BLaER1 treated with 17β-estradiol and CSF1 and Interleukin-3, amounts not matched to agents 10 nM and 100 nM (cell line): ENCODE measurements at regions not wholly inside any gene's neighbourhood (a gene's known extent, or its start where the extent isn't known, plus 50 kb on each side); places are given as distances from the start of the nearest gene placed in this dataset.

ENCODE experiments used
- H3K27ac ChIP-seq, 11 experiments: shearing (Covaris generic); formaldehyde crosslinking; 2 replicates each; pipeline ENCODE4 v1.8.1; 2022
- H3K27me3 ChIP-seq, 11 experiments: shearing (Covaris generic); formaldehyde crosslinking; 2 replicates each; pipeline ENCODE4 v1.8.1; 2022
- H3K36me3 ChIP-seq, 11 experiments: shearing (Covaris generic); formaldehyde crosslinking; 2 replicates each; pipeline ENCODE4 v1.8.1; 2022
- H3K4me1 ChIP-seq, 10 experiments: shearing (Covaris generic); formaldehyde crosslinking; 2 replicates each; pipeline ENCODE4 v1.8.1; 2022
- H3K4me2 ChIP-seq, 11 experiments: shearing (Covaris generic); formaldehyde crosslinking; 2 replicates each; pipeline ENCODE4 v1.8.1; 2022
- H3K4me3 ChIP-seq, 10 experiments: shearing (Covaris generic); formaldehyde crosslinking; 2 replicates each; pipeline ENCODE4 v1.8.1; 2022
- H3K9ac ChIP-seq, 11 experiments: shearing (Covaris generic); formaldehyde crosslinking; 2 replicates each; pipeline ENCODE4 v1.8.1; 2022
- H3K9me3 ChIP-seq, 11 experiments: shearing (Covaris generic); formaldehyde crosslinking; replicated peaks in 1 of 11; 2 replicates each; pipeline ENCODE4 v1.8.1; 2022
- H4K20me1 ChIP-seq, 11 experiments: shearing (Covaris generic); formaldehyde crosslinking; 2 replicates each; pipeline ENCODE4 v1.8.1; 2022
- Cebpa-rat ChIP-seq, 11 experiments: shearing (Covaris generic); IDR thresholded peaks; 2 replicates each; pipeline ENCODE4 v1.8.1; 2022

- Histone ChIP-seq H3K4me2 (no peak overlapping the region), H3K27ac (no peak overlapping the region), H3K9me3 (no peaks in the 10 kb centered on the region), H4K20me1 (no peaks in the 10 kb centered on the region), H3K27me3 (no peaks in the 10 kb centered on the region), H3K4me1 (no peaks in the 10 kb centered on the region), H3K4me3 (no peak overlapping the region), H3K9ac (no peak overlapping the region), H3K36me3 (no peaks in the 10 kb centered on the region)
- no peak for TF ChIP-seq Cebpa-rat (IDR thresholded peaks at IDR 0.05)
Measured at GRCh38 chr13:104996022-104996421, 1539.4 kb downstream of the EFNB2 start.

GRCh38 chr13:104993708-104994107, 1541.8 kb downstream of the EFNB2 start:
- H3K4me1 ChIP-seq, result no peaks in the 10 kb centered on the region
- TF ChIP-seq Cebpa-rat (IDR thresholded peaks at IDR 0.05), result no peak

DNA sequence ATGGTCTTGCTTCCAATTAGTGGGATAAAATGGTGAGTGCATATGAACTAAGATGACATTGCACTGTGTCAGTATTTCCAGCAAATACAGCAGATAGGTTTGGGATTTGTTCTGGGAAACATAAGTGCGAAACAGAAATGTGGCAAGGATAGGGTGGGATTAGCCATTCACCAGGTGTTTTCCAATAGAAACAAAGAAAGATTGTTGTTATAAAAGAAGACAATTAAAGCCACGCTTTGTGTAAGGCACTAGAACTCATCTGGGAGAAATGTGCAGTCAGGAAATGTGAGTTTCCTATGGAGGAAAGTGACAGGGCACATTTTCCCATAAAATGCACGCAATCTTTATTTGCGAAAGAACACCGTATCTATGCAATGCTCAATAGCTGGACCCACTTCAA, 1547.8 kb downstream of the EFNB2 start:
- H3K9ac ChIP-seq, result no peak overlapping the region
- no peaks in the 10 kb centered on the region for H4K20me1 ChIP-seq
- H3K27ac ChIP-seq, result no peak overlapping the region
- peaks cover 15 to 33% (median 19%) of the 10 kb centered on the region in 10 experiments for H3K4me1 ChIP-seq
- H3K4me3 ChIP-seq, result no peak overlapping the region
- no peak overlapping the region for H3K4me2 ChIP-seq
- no peak for TF ChIP-seq Cebpa-rat (IDR thresholded peaks at IDR 0.05)
- H3K27me3 ChIP-seq, result 0 out of 22 replicates have a peak, but pooled peaks cover 0 to 3% (median 0%) of the 10 kb centered on the region in 11 experiments
- no peaks in the 10 kb centered on the region for H3K36me3 ChIP-seq
- H3K9me3 ChIP-seq, result no peaks in the 10 kb centered on the region

More at GRCh38 chr13:104993708-104994107, 1541.8 kb downstream of the EFNB2 start:
- H3K9ac ChIP-seq, result no peak overlapping the region
- no peak overlapping the region for H3K4me3 ChIP-seq
- no peak overlapping the region for H3K27ac ChIP-seq
- no peaks in the 10 kb centered on the region for H3K9me3 ChIP-seq
- no peaks in the 10 kb centered on the region for H3K27me3 ChIP-seq
- H4K20me1 ChIP-seq, result no peaks in the 10 kb centered on the region
- H3K4me2 ChIP-seq, result no peak overlapping the region
- H3K36me3 ChIP-seq, result no peaks in the 10 kb centered on the region

DNA sequence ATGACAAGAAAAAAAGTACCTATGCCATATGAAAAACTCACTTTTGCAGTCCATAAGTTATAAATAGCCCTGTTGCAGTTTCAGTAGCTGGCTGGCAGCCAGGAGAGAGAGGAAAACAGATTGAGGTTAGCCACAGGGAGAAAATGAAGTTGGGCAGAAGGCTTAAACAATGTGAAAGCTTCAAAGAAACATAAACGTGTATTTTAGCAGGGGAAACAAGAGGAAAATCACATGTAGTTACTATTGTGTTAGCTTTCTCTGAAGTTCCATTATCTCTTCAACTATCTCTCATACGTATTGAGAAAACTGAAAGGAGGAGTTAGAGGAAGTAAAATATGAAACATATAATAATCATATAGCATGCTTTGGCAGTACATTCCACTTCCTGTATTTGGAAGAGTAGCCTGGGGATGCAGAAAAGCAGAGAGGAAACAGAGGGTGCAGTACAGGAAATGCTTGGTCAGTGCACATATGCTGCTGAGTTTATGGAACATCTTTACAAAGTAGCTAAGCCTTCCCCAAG, 1551.1 kb downstream of the EFNB2 start:
- Histone ChIP-seq H3K4me1 (peaks cover 15 to 33% (median 19%) of the 10 kb centered on the region in 10 experiments), H3K9ac (peak overlapping the region in 10 of 11 experiments; percentile 43 to 73 (median 54); a peak in 17 of 22 replicates), H3K27me3 (peaks cover 0 to 16% (median 0%) of the 10 kb centered on the region in 11 experiments; a peak in 3 of 22 replicates), H3K9me3 (peaks cover 0 to 8% (median 0%) of the 10 kb centered on the region in 11 experiments; a peak in 3 of 22 replicates), H4K20me1 (no peaks in the 10 kb centered on the region), H3K4me2 (peak overlapping the region; percentile 46 to 85 (median 68)), H3K4me3 (peak overlapping the region in 7 of 10 experiments; percentile 18 to 57 (median 31); a peak in 11 of 20 replicates), H3K36me3 (no peaks in the 10 kb centered on the region), H3K27ac (peak overlapping the region; percentile 30 to 86 (median 78); a peak in 21 of 22 replicates)
- peak in 1 of 11 experiments; percentile 33; a peak in 1 of 22 replicates for TF ChIP-seq Cebpa-rat (IDR thresholded peaks at IDR 0.05)

DNA sequence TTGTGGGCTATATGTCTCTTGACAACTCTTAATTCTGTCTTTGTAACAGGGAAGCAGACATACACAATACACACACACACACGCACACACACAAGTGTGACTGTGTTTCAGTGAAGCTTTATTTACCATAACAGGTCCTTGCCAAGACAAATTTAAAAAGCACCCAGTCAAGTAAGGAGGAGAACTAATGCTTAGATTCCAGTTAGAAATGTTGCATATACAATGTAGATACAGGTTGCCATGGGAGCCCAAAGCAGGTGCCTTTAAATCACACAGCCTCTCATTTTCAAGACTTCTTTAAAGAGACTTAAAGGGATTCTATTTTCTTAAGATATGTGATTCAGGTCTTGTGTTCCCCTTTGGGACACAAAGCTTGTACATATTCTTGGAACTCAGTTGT, 1551.9 kb downstream of the EFNB2 start:
- H3K27ac ChIP-seq, result peak overlapping the region in 9 of 11 experiments; percentile 71 to 86 (median 79); a peak in 16 of 22 replicates
- peaks cover 15 to 33% (median 19%) of the 10 kb centered on the region in 10 experiments for H3K4me1 ChIP-seq
- peaks cover 0 to 8% (median 0%) of the 10 kb centered on the region in 11 experiments; a peak in 3 of 22 replicates for H3K9me3 ChIP-seq
- H3K4me2 ChIP-seq, result peak overlapping the region; percentile 46 to 85 (median 65); a peak in 21 of 22 replicates
- no peak for TF ChIP-seq Cebpa-rat (IDR thresholded peaks at IDR 0.05)
- H3K9ac ChIP-seq, result no peak overlapping the region; a peak in 2 of 22 replicates
- peak overlapping the region in 1 of 10 experiments; percentile 23; a peak in 1 of 20 replicates for H3K4me3 ChIP-seq
- no peaks in the 10 kb centered on the region for H4K20me1 ChIP-seq
- no peaks in the 10 kb centered on the region for H3K36me3 ChIP-seq
- H3K27me3 ChIP-seq, result peaks cover 0 to 20% (median 0%) of the 10 kb centered on the region in 11 experiments; a peak in 3 of 22 replicates

DNA sequence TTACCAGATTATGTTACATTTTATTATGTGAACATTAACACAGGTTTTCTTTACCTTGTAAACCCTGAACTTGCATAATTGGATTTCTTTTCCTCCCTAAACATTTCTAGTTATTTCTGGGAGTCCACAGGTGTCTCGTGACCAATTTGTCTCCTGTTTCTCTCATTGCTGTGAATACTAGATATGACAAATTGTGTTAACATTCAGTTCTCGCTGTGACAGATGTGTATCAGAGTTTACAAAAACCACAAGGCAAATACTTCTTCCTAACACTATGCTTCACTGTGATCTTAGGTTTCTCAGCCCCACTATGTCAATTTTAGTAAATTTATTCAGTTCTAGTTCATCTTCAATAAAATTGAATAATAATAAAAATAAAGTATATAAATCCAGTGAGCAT, 1554.9 kb downstream of the EFNB2 start:
- no peak overlapping the region for H3K9ac ChIP-seq
- H3K4me3 ChIP-seq, result no peak overlapping the region
- peaks cover 29 to 41% (median 35%) of the 10 kb centered on the region in 10 experiments for H3K4me1 ChIP-seq
- no peak for TF ChIP-seq Cebpa-rat (IDR thresholded peaks at IDR 0.05)
- H3K9me3 ChIP-seq, result peaks cover 0 to 8% (median 0%) of the 10 kb centered on the region in 11 experiments; a peak in 3 of 22 replicates
- no peaks in the 10 kb centered on the region; a peak in 1 of 22 replicates for H4K20me1 ChIP-seq
- peaks cover 0 to 28% (median 0%) of the 10 kb centered on the region in 11 experiments; a peak in 3 of 22 replicates for H3K27me3 ChIP-seq
- H3K27ac ChIP-seq, result no peak overlapping the region
- H3K36me3 ChIP-seq, result no peaks in the 10 kb centered on the region
- H3K4me2 ChIP-seq, result no peak overlapping the region

DNA sequence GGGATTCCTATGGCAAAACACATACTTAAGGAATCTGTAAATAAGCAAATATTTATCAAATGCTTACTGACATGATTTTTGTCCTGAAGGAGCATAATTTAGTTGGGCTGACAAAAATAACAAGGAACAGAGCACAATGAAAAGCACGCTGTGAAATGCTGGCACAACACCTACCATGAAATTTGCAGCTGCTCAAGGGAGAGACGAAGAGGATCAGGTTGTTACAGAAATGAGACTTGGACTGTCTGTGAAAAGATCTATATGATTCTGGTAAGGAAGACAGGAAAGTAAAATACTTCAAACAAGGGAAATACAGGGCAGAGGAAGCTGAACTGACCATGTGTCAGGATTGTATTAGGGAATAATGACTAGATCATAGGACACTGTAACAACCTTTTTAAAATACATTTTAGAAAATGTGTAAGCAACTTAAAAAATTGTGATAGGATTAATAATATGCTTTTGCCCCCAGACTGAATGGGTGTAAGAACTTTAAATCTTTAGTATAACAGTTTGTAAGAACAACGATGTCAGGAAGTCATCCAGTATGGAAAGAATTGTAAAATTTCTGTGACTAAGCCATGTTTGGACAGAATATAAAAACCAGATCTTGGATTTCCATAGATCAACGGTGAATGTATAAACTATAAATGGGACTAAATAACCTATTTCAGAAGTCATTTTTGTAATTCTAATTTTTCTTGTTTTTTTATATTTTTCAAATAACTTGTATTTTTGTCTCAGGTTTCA, 1556.0 kb downstream of the EFNB2 start:
- H3K9ac ChIP-seq, result no peak overlapping the region
- peaks cover 33 to 41% (median 35%) of the 10 kb centered on the region in 10 experiments for H3K4me1 ChIP-seq
- no peak overlapping the region for H3K4me3 ChIP-seq
- no peak for TF ChIP-seq Cebpa-rat (IDR thresholded peaks at IDR 0.05)
- H4K20me1 ChIP-seq, result no peaks in the 10 kb centered on the region; a peak in 1 of 22 replicates
- H3K27ac ChIP-seq, result no peak overlapping the region
- no peak overlapping the region for H3K4me2 ChIP-seq
- peaks cover 0 to 8% (median 0%) of the 10 kb centered on the region in 11 experiments; a peak in 3 of 22 replicates for H3K9me3 ChIP-seq
- H3K27me3 ChIP-seq, result peaks cover 0 to 37% (median 0%) of the 10 kb centered on the region in 11 experiments; a peak in 3 of 22 replicates
- H3K36me3 ChIP-seq, result no peaks in the 10 kb centered on the region

- H4K20me1 ChIP-seq, result no peaks in the 10 kb centered on the region; a peak in 1 of 22 replicates
- H3K27me3 ChIP-seq, result peaks cover 0 to 36% (median 0%) of the 10 kb centered on the region in 11 experiments; a peak in 3 of 22 replicates
- no peak for TF ChIP-seq Cebpa-rat (IDR thresholded peaks at IDR 0.05)
- peaks cover 0 to 3% (median 0%) of the 10 kb centered on the region in 11 experiments; a peak in 3 of 22 replicates for H3K9me3 ChIP-seq
- H3K4me1 ChIP-seq, result peaks cover 21 to 26% (median 24%) of the 10 kb centered on the region in 10 experiments
- no peaks in the 10 kb centered on the region for H3K36me3 ChIP-seq
- H3K4me3 ChIP-seq, result no peak overlapping the region
- H3K9ac ChIP-seq, result no peak overlapping the region
- no peak overlapping the region for H3K27ac ChIP-seq
- peak overlapping the region in 6 of 11 experiments; percentile 47 to 82 (median 68); a peak in 8 of 22 replicates for H3K4me2 ChIP-seq
Measured at GRCh38 chr13:104976986-104977385, 1558.5 kb downstream of the EFNB2 start.

DNA sequence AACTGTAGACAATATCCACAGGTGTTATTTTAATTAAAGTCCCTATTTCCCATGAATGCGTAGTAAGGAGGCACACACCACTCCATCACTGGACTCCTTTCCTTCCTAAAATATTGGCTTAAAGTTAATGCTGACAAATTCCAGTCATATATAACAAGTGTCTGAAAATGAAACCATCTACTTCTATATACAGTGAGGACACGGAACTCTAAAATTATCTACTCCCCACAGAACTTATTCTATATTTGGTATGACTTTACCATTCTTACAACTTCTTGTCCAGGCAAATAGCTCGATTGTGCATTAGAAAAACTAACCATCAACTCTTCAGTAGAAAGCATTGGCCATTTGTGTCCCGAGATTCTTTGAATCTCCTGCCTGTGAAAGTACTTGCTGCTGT, 1560.2 kb downstream of the EFNB2 start:
- TF ChIP-seq Cebpa-rat (IDR thresholded peaks at IDR 0.05), result no peak
- Histone ChIP-seq H3K4me3 (no peak overlapping the region), H3K4me2 (peak overlapping the region; percentile 41 to 72 (median 64); a peak in 21 of 22 replicates), H3K4me1 (peaks cover 21 to 26% (median 24%) of the 10 kb centered on the region in 10 experiments), H4K20me1 (no peaks in the 10 kb centered on the region; a peak in 1 of 22 replicates), H3K9me3 (no peaks in the 10 kb centered on the region; a peak in 1 of 22 replicates), H3K36me3 (no peaks in the 10 kb centered on the region), H3K9ac (no peak overlapping the region), H3K27ac (no peak overlapping the region), H3K27me3 (peaks cover 0 to 31% (median 0%) of the 10 kb centered on the region in 11 experiments; a peak in 3 of 22 replicates)
